ENCODE measurements at regions not wholly inside any gene's neighbourhood (a gene's known extent, or its start where the extent isn't known, plus 50 kb on each side); places are given as distances from the start of the nearest gene placed in this dataset.

DNA sequence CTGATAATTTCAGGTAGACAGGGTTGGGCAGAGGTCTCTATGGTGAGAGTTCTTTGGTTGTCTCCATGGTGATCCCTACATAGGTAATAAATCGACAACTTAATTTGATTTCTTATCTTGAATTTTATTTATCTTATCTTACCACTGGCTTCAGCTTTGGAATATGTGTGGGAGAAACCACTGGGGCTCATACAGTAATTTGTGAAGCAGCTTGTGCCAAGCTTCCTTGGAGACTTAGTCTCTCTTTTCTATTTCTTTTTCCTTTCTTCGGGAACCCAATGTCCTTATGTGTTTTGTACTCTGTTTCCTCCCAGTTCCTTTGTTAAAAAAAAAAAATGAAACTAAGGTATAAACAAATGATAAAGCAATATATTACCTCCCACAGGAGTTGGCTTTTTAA, 242.4 kb upstream of the CNKSR2 start (continued):
- TF ChIP-seq REST (tag by site-specific recombination; IDR thresholded peaks at IDR 0.05) = no peak
- no peak for TF ChIP-seq ZSCAN16 (tag by site-specific recombination; IDR thresholded peaks at IDR 0.05)
- no peak for TF ChIP-seq KLF8 (tag by site-specific recombination; IDR thresholded peaks at IDR 0.05)
- TF ChIP-seq ZNF302 (tag by site-specific recombination; IDR thresholded peaks at IDR 0.05; ENCODE audit: low read depth) = no peak
- TF ChIP-seq, protein P1, sequence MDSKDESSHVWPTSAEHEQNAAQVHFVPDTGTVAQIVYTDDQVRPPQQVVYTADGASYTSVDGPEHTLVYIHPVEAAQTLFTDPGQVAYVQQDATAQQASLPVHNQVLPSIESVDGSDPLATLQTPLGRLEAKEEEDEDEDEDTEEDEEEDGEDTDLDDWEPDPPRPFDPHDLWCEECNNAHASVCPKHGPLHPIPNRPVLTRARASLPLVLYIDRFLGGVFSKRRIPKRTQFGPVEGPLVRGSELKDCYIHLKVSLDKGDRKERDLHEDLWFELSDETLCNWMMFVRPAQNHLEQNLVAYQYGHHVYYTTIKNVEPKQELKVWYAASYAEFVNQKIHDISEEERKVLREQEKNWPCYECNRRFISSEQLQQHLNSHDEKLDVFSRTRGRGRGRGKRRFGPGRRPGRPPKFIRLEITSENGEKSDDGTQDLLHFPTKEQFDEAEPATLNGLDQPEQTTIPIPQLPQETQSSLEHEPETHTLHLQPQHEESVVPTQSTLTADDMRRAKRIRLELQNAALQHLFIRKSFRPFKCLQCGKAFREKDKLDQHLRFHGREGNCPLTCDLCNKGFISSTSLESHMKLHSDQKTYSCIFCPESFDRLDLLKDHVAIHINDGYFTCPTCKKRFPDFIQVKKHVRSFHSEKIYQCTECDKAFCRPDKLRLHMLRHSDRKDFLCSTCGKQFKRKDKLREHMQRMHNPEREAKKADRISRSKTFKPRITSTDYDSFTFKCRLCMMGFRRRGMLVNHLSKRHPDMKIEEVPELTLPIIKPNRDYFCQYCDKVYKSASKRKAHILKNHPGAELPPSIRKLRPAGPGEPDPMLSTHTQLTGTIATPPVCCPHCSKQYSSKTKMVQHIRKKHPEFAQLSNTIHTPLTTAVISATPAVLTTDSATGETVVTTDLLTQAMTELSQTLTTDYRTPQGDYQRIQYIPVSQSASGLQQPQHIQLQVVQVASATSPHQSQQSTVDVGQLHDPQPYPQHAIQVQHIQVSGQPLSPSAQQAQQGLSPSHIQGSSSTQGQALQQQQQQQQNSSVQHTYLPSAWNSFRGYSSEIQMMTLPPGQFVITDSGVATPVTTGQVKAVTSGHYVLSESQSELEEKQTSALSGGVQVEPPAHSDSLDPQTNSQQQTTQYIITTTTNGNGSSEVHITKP (tag by site-specific recombination; IDR thresholded peaks at IDR 0.05) = no peak
- TF ChIP-seq, protein P2, sequence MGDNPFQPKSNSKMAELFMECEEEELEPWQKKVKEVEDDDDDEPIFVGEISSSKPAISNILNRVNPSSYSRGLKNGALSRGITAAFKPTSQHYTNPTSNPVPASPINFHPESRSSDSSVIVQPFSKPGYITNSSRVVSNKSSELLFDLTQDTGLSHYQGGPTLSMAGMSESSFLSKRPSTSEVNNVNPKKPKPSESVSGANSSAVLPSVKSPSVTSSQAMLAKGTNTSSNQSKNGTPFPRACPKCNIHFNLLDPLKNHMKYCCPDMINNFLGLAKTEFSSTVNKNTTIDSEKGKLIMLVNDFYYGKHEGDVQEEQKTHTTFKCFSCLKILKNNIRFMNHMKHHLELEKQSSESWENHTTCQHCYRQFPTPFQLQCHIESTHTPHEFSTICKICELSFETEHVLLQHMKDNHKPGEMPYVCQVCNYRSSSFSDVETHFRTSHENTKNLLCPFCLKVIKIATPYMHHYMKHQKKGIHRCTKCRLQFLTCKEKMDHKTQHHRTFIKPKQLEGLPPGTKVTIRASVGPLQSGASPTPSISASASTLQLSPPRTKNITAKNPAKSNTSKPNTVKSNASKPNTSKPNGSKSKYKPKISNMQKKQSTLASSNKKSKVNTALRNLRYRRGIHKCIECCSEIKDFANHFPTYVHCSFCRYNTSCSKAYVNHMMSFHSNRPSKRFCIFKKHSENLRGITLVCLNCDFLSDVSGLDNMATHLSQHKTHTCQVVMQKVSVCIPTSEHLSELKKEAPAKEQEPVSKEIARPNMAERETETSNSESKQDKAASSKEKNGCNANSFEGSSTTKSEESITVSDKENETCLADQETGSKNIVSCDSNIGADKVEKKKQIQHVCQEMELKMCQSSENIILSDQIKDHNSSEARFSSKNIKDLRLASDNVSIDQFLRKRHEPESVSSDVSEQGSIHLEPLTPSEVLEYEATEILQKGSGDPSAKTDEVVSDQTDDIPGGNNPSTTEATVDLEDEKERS (tag by site-specific recombination; IDR thresholded peaks at IDR 0.05) = no peak
- TF ChIP-seq ZNF132 (tag by site-specific recombination; IDR thresholded peaks at IDR 0.05; ENCODE audit: borderline replicate concordance) = no peak
- TF ChIP-seq ZNF473 (tag by site-specific recombination; IDR thresholded peaks at IDR 0.05) = no peak
- TF ChIP-seq HIC1 (tag by site-specific recombination; IDR thresholded peaks at IDR 0.05) = no peak
- no peak for TF ChIP-seq ZNF626 (tag by site-specific recombination; IDR thresholded peaks at IDR 0.05)

- no peaks in the 10 kb centered on the region for H3K36me3 ChIP-seq (ENCODE audit: control insufficient read depth in 2 of 2, insufficient read depth in 1 of 2, low read length in 2 of 2)
- no peak overlapping the region for H3K4me3 ChIP-seq (ENCODE audit: low read depth, low read length)
- CTCF ChIA-PET = no interaction called here
- POLR2A ChIA-PET = no interaction called here
- H3K27ac ChIP-seq (ENCODE audit: extremely low read depth, low read depth, low read length) = no peak overlapping the region
- H3K9me3 ChIP-seq (ENCODE audit: control insufficient read depth, insufficient read depth, low read depth, low read length) = no peaks in the 10 kb centered on the region
- no peaks in the 10 kb centered on the region for H3K4me1 ChIP-seq (ENCODE audit: control insufficient read depth, insufficient read depth, low read length)
- no peak for TF ChIP-seq ZSCAN18 (tag by site-specific recombination; IDR thresholded peaks at IDR 0.05)
- no peak for TF ChIP-seq ZNF692 (tag by site-specific recombination; IDR thresholded peaks at IDR 0.05)
Measured at GRCh38 chrX:21132686-21133393, 241.4 kb upstream of the CNKSR2 start.

Measured in HEK293 (cell line).